GM12878 (cell line): ENCODE measurements at regions not wholly inside any gene's neighbourhood (a gene's known extent, or its start where the extent isn't known, plus 50 kb on each side); places are given as distances from the start of the nearest gene placed in this dataset.

Experiments used
- ATAC-seq: fragments of 200-7000 bp; cut with Tn5 transposase; 3 replicates; pipeline ENCODE4 v1.9.1; 2020; ENCODE audit warnings: mild to moderate bottlenecking, moderate library complexity
- BruUV-seq: library from RNA; stranded (reverse); fragments of 400-500 nt; replicated peaks from 2 replicates; lab custom pipeline; 2021; lab: Mats Ljungman, UMichigan
- CTCF ChIA-PET: fragments of 300-600 bp; sonication (Branson Sonifier 250); formaldehyde crosslinking; extraction: SDS; loops from one replicate; lab custom pipeline; 2021; ENCODE audit warnings: inconsistent platforms; lab: Yijun Ruan, JAX
- POLR2A ChIA-PET: fragments of 350-600 bp; formaldehyde crosslinking; extraction: SDS; loops from one replicate; lab custom pipeline; 2021; ENCODE audit warnings: inconsistent platforms; lab: Charles Lee
- RAD21 ChIA-PET: fragments of 300-600 bp; sonication (Branson Sonifier 250); formaldehyde crosslinking; loops from one replicate; lab custom pipeline; 2023; ENCODE audit warnings: antibody characterized with exemption; ENCODE audit not compliant: unreplicated experiment; lab: Charles Lee
- SMC1A ChIA-PET: fragments of 300-600 bp; sonication (Branson Sonifier 250); formaldehyde crosslinking; loops from one replicate; lab custom pipeline; 2023; ENCODE audit not compliant: unreplicated experiment, uncharacterized antibody; lab: Charles Lee
- DNase-seq: peaks from one replicate; pipeline ENCODE4 v3.0.0-alpha.2; 2011; ENCODE audit warnings: low read depth, low spot score
- FAIRE-seq: peaks from 3 replicates; lab custom pipeline; 2011; peaks lifted over from hg19 to GRCh38; lab: Jason Lieb, UNC
- H2AFZ ChIP-seq: 2 replicates; pipeline ENCODE4 v1.6.0; 2011; ENCODE audit warnings: low read depth, low read length, control low read depth; ENCODE audit not compliant: control insufficient read depth
- H3K27ac ChIP-seq: 2 replicates; pipeline ENCODE4 v1.5.1; 2011; ENCODE audit warnings: control low read depth; ENCODE audit not compliant: control insufficient read depth, insufficient read depth
- H3K27me3 ChIP-seq, 2 experiments: replicated peaks in 1 of 2; 2 replicates each; pipeline versions ENCODE4 v1.6.0 to v1.6.1; 2011; ENCODE audit warnings: low read length in 1 of 2; ENCODE audit not compliant: control insufficient read depth in 2 of 2, insufficient read depth in 2 of 2
- H3K36me3 ChIP-seq, 2 experiments: 2 replicates each; pipeline ENCODE4 v1.5.1; 2011; ENCODE audit warnings: low read length in 1 of 2; ENCODE audit not compliant: control insufficient read depth in 2 of 2, insufficient read depth in 2 of 2
- H3K4me1 ChIP-seq: 2 replicates; pipeline ENCODE4 v1.6.1; 2011; ENCODE audit warnings: mild to moderate bottlenecking, low read length, moderate library complexity, mixed read lengths; ENCODE audit not compliant: control insufficient read depth, insufficient read depth
- H3K4me2 ChIP-seq: 2 replicates; pipeline ENCODE4 v1.6.0; 2011; ENCODE audit warnings: control low read depth; ENCODE audit not compliant: control insufficient read depth, insufficient read depth
- H3K4me3 ChIP-seq: fragments of 200-600 bp; sonication (generic); 2 replicates; pipeline ENCODE4 v1.5.1; 2016
- H3K79me2 ChIP-seq: 2 replicates; pipeline ENCODE4 v1.6.0; 2011; ENCODE audit warnings: low read length; ENCODE audit not compliant: control insufficient read depth, insufficient read depth
- H3K9ac ChIP-seq: 2 replicates; pipeline ENCODE4 v1.8.0; 2011; ENCODE audit warnings: low read length, control low read depth, mixed read lengths; ENCODE audit not compliant: control insufficient read depth, insufficient read depth
- H3K9me3 ChIP-seq: replicated peaks from 3 replicates; pipeline ENCODE4 v1.5.1; 2011; ENCODE audit warnings: mild to moderate bottlenecking, low read length; ENCODE audit not compliant: control insufficient read depth, insufficient read depth
- H4K20me1 ChIP-seq: 2 replicates; pipeline ENCODE4 v1.6.0; 2011; ENCODE audit not compliant: control insufficient read depth, insufficient read depth
- ATF7 ChIP-seq: fragments of 450-650 bp; IDR thresholded peaks from 2 replicates; pipeline ENCODE4 v1.6.1; 2016; ENCODE audit warnings: low read depth, mild to moderate bottlenecking
- BCL11A ChIP-seq: IDR thresholded peaks from 2 replicates; pipeline ENCODE4 v1.6.1; 2011; ENCODE audit warnings: low read depth, low read length
- HSF1 ChIP-seq: fragments of 150-350 bp; IDR thresholded peaks from 2 replicates; pipeline ENCODE4 v1.6.1; 2014; ENCODE audit warnings: mild to moderate bottlenecking, low read depth, low read length
- IRF4 ChIP-seq: IDR thresholded peaks from 2 replicates; pipeline ENCODE4 v1.6.1; 2011; ENCODE audit warnings: low read depth, low read length
- KLF5 ChIP-seq: fragments of 450-650 bp; IDR thresholded peaks from 2 replicates; pipeline ENCODE4 v1.6.1; 2014; ENCODE audit warnings: mild to moderate bottlenecking; ENCODE audit not compliant: partially characterized antibody
- RFX5 ChIP-seq: IDR thresholded peaks from 2 replicates; pipeline ENCODE4 v1.6.1; 2011; ENCODE audit warnings: low read depth, low read length, improper control_type of control experiment
- ZBTB33 ChIP-seq: fragments of 450-650 bp; IDR thresholded peaks from 2 replicates; pipeline ENCODE4 v1.6.1; 2017; ENCODE audit warnings: mild to moderate bottlenecking
- ZNF24 ChIP-seq: fragments of 450-650 bp; IDR thresholded peaks from 2 replicates; pipeline ENCODE4 v1.6.1; 2017; ENCODE audit warnings: antibody characterized with exemption, mild to moderate bottlenecking
- ZNF592 ChIP-seq: fragments of 450-650 bp; IDR thresholded peaks from 2 replicates; pipeline ENCODE4 v1.6.1; 2017; ENCODE audit warnings: mild to moderate bottlenecking, moderate library complexity
- WGBS: methylation state at CpG from one replicate; pipeline ENCODE4 v1.1.6; 2016; ENCODE audit warnings: low lambda C conversion rate; ENCODE audit not compliant: insufficient replicate concordance, insufficient coverage; ENCODE audit errors: missing lambda C conversion rate; 5-methylcytosine and 5-hydroxymethylcytosine counted together
- in situ Hi-C: fragments of 300-500 bp; cut with MboI; formaldehyde crosslinking; loops from 9 replicates; pipeline ENCODE4 v1.14.3; 2018; ENCODE audit warnings: mixed read lengths
- intact Hi-C: fragments of 100-400 bp; cut with micrococcal nuclease; formaldehyde crosslinking; loops from one replicate; pipeline ENCODE4 v1.14.2; 2022; ENCODE audit not compliant: unreplicated experiment

GRCh38 chr4:24102621-24103020, 212.8 kb upstream of the PPARGC1A start (continued):
- no peak for TF ChIP-seq RFX5
- no peak for TF ChIP-seq HSF1

GRCh38 chr4:24096603-24097002, 206.8 kb upstream of the PPARGC1A start:
- Histone ChIP-seq H3K27ac (no peak overlapping the region), H4K20me1 (no peaks in the 10 kb centered on the region), H3K4me2 (no peak overlapping the region), H2AFZ (no peak overlapping the region), H3K79me2 (no peaks in the 10 kb centered on the region), H3K27me3 (no peaks in the 10 kb centered on the region), H3K4me1 (no peaks in the 10 kb centered on the region), H3K36me3 (no peaks in the 10 kb centered on the region), H3K9ac (no peak overlapping the region), H3K4me3 (no peak overlapping the region), H3K9me3 (no peaks in the 10 kb centered on the region)
- no peak for DNase-seq
- ATAC-seq, result no peak
- intact Hi-C loops, result no loop called here
- FAIRE-seq, result no peak
- no TSS peak for BruUV-seq
- CTCF ChIA-PET, result no interaction called here
- RAD21 ChIA-PET, result no interaction called here
- SMC1A ChIA-PET, result no interaction called here
- 19% methylated on average over 2 of the region's 2 CpGs for WGBS
- in situ Hi-C loops, result no loop called here
- TF ChIP-seq BCL11A, result no peak
- POLR2A ChIA-PET, result no interaction called here

GRCh38 chr4:24094726-24095125, 204.9 kb upstream of the PPARGC1A start:
- intact Hi-C loops (no loop called here), in situ Hi-C loops (no loop called here)
- FAIRE-seq, result no peak
- CTCF ChIA-PET, result interaction anchor here (0.5 kb wide), 1 partner anchor 214 kb away, joined by 3 read pairs; no protein-coding TSS in a partner anchor
- SMC1A ChIA-PET, result interaction anchor here (0.7 to 1.2 kb wide), 3 partner anchors 9 to 35 kb away, joined by 3 to 5 read pairs (median 4); no protein-coding TSS in a partner anchor
- Histone ChIP-seq H4K20me1 (no peaks in the 10 kb centered on the region), H3K36me3 (no peaks in the 10 kb centered on the region), H3K27ac (no peak overlapping the region), H2AFZ (no peak overlapping the region), H3K27me3 (no peaks in the 10 kb centered on the region), H3K4me2 (no peak overlapping the region), H3K9me3 (no peaks in the 10 kb centered on the region), H3K4me1 (no peaks in the 10 kb centered on the region), H3K9ac (no peak overlapping the region), H3K79me2 (no peaks in the 10 kb centered on the region), H3K4me3 (no peak overlapping the region)
- ATAC-seq, result no peak
- RAD21 ChIA-PET, result no interaction called here
- DNase-seq, result no peak
- 18% methylated on average over 2 of the region's 2 CpGs for WGBS
- POLR2A ChIA-PET, result no interaction called here
- no TSS peak for BruUV-seq
- TF ChIP-seq KLF5 (no peak), ZNF24 (no peak), ZBTB33 (no peak), ZNF592 (no peak), IRF4 (no peak), ATF7 (no peak)
